Smooth muscle cell of the brain vasculature (primary cell): ENCODE measurements at regions not wholly inside any gene's neighbourhood (a gene's known extent, or its start where the extent isn't known, plus 50 kb on each side); places are given as distances from the start of the nearest gene placed in this dataset.

Experiments used
- DNase-seq: peaks from one replicate; pipeline ENCODE4 v3.0.0-alpha.2; 2012; ENCODE audit warnings: low read depth, low spot score

GRCh38 chr6:113405326-113406047 is 451.7 kb upstream of the MARCKS start:
- DNase-seq, result no peak

DNA sequence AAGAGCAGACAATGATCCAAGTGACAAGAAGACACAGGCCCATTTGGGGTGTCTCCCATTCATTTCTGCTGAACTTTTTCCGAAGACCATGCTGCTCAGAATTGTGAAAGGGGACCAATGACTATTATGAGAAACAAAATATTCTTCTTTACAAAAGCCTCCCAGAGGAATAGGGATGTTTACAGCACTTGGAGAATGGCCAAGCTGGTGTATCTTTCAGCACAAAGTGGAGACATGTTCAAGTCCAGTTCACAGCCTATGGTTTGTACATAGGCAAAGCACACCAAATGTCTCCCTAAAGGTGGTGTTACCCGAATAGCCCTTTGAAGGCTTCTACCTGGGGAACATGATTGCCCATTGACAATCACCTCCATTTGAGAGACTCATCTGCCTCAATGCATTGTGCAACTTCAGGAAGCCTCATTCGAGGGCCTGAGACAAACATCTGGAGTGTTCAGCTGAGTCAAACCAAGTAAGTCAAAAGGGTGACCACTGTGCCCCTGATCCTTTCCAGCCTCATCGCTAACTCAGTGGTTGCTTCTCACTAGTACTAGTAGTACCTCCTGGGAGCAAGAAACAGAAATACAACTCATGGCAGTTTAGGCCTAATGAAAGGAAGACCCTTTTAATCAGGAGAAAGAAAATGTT is 451.0 kb upstream of the MARCKS start:
- DNase-seq, result no peak

DNA sequence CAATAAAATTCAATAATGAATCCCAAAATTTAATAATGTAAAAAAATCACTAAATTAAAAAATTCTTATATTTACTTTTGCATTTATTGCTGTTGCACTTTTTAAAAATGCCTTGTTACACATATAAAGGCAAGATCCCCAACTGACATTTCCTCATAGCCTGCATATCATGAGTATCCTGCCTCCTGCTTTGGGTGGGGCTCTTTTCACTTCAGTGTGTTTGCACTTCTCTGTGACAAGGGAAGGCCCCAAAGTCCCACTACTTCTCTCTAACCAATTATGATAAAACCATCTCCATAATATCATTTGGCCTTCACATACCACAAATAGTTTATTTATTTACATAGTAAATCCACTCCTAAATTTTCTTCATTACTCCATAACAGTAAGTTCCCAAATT is 446.1 kb upstream of the MARCKS start:
- DNase-seq, result no peak

- no peak for DNase-seq
Observed at GRCh38 chr6:113412589-113413357, 444.4 kb upstream of the MARCKS start.

DNA sequence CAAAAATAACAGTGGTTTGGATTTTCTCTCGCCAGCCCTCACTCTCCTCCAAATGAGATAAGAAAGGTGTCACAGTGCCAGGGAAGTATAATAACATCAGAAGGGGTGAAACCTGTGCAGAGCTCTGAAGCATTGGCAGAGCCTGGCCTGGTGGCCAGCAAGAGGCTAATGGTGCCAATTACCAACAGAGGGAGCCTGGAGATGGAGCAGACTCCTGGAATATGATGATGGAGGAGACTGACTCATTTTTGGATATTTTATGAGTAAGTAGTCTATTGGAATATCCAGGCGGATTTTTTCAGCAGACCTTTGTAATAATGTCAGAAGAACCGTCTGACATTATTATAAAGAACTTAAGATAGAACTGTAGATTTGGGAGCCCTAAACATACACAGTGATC is 442.6 kb upstream of the MARCKS start:
- DNase-seq, result no peak

- DNase-seq, result no peak
Observed at GRCh38 chr6:113416170-113416569, 441.0 kb upstream of the MARCKS start.

DNA sequence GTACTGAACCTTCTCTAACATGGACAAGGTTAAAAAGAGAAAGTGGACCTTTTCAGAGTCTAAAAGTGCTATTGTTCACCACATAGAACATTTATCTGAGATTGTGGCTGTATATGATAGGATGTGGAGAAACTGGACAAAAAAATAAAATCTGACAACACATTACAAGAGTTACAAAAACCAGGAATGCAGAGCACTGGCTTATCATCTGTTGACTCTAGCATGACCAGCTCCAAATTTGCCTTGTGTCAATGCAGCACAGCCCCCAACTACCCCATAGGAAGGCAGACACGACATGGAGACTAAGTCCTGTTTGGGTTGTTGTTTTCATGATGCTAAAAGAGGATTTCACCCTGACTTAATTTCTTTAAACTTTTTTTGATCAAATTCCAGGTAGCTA is 436.9 kb upstream of the MARCKS start:
- no peak for DNase-seq

DNA sequence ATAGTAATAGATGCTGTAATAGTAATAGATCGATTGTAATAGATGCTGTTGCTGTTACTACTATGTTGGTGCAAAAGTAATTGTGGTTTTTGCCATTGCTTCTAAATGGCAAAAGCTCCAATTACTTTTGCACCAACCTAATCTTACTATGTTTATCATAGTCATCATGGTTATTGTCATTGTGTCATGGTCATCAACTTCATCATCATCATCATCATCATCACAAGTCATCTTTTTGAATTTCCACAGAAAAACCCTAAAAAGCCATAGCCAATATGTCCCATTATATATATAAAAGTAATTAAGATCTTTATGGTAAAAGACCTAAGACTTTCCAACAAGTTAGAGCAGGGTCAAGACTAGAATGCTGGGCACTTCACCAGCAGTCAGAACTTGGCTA is 435.1 kb upstream of the MARCKS start:
- DNase-seq, result no peak

GRCh38 chr6:113423956-113424355 is 433.2 kb upstream of the MARCKS start:
- no peak for DNase-seq

DNA sequence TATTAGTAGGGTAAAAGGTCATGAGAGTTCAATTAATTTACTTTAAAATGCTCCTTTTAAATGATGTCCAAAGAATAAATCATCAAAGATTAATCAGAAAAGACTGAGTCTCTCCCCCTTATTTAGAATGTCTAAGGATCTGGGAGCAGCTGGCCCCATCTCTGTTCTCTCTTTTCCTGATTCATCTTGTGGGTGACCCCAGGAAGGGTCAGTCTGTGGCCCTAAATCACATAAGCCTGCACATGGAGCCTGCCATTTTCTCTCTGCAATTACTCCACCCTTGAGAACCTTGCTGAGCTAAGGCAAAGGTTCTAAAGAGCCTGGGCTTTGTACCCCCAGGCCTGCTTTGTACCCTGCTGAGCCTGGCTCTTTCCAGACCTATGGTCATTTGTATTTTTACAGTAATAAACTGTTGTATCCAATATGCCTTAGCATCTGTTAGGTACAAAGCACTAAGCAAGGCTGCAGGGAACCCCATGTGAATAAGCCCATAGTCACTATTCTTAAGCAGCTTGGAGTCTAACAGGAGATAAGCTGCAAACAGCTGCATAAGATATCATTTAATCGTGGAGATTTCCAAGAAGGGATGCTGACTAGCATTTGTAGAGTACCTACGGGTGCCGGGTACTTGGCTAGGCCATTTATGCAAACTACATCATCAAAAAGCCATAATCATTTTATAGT is 431.0 kb upstream of the MARCKS start:
- no peak for DNase-seq

- DNase-seq, result no peak
Observed at GRCh38 chr6:113427617-113428016, 429.5 kb upstream of the MARCKS start.

DNA sequence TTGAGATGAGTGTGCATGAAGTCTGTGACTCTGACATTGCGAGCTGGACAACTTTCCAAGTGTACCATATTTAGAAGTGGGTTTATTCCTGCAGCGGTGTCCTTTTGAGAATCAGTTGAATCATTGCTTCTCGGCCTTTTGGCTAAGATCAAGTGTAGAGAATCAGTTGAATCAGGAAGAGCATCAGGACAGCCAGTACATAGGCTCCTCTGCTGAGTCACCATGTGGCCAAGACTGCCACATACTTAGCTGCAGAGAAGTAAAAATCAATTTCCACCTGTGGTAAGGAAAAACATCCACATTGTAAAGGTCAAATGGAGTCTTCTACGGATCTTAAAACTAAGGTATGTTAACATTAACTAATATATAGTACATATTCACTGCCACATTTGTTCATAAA is 428.4 kb upstream of the MARCKS start:
- no peak for DNase-seq

DNA sequence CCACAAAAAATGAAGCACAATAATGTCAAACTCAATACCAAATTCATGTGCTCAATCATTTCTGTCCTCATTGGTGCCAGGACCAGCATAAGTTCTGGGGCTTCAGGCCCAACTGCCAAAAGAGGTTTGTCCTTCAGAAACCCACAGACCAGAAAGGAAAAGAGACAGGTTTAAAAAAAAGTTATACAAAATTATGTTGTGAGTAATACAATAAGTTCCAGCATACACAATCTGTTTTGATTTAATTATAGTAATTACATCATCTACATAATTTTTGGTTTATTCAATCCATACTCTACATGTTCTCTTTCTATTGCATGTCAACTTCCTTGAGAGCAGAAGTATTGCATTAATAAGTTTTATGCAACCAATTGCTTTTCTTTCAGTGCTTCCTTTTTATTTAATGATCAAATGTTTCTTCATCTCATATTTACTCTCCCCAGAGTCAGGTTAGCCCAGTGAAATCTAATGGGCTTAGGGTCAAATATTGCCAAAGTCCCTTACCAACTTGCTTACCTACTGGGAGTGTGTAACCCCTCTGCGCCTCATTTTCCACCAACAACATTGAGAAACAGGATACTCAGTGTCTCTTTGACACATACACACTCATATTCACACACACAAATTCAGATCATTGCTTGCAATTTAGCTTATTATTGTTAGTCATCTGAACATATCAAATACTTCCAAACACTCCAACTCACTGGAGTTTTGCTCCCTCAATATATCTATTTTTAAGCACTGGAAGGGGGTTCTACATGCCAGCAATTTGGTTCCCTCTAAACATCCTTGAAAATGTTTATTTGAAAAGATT is 424.4 kb upstream of the MARCKS start:
- DNase-seq, result no peak

GRCh38 chr6:113433335-113433991 is 423.7 kb upstream of the MARCKS start:
- DNase-seq, result no peak

GRCh38 chr6:113434641-113435040 is 422.5 kb upstream of the MARCKS start:
- no peak for DNase-seq

- no peak for DNase-seq
Observed at GRCh38 chr6:113437566-113437965, 419.6 kb upstream of the MARCKS start.

DNA sequence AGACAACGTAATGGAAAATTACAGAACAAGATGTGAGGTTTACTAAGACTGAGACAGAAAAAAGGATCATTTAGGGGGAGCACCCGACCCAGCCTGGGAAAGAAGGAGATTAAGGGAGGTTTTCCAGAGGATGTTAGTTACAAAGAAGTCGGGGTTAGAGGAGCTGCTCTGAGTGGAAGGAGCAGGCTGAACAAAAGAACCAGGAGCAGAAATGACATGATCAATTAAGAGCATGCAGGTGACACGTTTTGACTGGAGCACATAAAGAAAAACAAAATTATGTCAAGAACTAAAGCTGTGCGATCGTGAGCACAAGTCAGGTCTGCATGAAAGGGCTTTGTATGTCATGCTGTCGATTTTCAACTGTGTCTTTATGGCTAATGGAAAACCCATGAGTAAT is 417.3 kb upstream of the MARCKS start:
- DNase-seq, result no peak

DNA sequence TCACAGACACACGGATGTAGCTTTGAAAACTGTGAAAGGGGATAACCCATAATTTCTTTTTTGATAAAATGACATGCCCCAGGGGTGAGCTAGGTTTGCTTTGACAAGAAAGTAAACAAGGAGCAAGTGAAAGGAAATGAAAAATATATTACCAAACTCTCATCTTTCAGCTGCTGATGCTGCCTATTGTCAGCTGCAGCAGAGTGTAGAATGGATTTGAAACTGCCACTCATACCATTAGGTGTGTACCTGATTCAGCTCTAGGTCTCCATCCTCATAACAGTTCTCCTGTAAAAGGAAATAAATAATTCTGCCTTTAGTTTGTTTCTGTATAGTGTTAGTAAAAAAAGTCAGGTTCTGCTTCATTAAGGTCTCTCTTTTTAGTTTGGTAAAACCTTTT is 415.1 kb upstream of the MARCKS start:
- DNase-seq, result no peak

DNA sequence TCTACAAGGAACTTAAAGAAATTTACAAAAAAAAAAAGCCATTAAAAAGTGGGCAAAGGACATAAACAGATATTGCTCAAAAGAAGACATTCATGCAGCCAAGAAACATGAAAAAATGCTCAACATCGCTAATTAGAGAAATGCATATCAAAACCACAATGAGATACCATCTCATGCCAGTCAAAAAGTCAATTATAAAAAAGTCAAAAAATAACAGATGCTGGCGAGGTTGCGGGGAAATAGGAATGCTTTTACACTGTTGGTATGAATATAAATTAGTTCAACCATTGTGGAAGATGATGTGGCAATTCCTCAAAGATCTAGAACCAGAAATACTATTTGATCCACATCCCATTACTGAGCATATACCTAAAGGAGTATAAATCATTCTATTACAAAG is 411.9 kb upstream of the MARCKS start:
- DNase-seq, result no peak

DNA sequence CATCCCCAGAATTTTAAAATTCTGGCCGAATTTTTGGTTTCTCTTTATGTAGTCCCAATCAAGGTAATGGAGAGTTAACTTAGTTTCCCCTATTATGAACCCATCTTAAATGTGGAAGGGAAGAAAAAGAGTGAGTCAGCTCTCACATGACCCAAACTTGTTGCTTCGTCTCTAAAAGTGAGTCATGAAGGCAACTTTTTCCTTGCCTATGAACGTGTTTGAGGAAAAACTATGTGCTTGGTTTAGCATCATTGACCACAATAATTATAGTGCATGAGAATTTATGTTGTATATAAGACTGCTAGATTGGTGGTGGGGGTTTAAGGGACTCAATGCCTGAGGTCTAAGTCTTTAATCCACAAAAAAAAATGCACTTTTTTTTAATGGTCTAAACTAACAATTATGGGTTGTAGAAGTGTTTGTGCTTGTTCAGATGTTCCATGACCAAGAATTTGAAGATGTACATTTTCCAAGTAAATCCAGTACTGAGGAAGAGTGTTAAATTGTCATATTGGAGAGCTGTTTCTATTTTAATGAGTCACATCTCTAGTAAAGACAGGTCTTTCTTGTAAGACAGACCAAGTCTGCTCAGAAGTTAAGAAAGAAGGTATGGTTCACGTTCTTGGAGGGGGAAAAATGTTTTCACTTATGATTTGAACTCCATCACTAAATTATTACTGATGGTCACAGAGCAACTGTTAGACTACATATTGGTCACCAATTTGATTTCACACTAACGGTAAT is 409.9 kb upstream of the MARCKS start:
- DNase-seq, result no peak
